GM12878 (cell line): ENCODE measurements at regions not wholly inside any gene's neighbourhood (a gene's known extent, or its start where the extent isn't known, plus 50 kb on each side); places are given as distances from the start of the nearest gene placed in this dataset.

Experiments
- ATAC-seq: fragments of 200-7000 bp; cut with Tn5 transposase; 3 replicates; pipeline ENCODE4 v1.9.1; 2020; ENCODE audit warnings: mild to moderate bottlenecking, moderate library complexity
- BruUV-seq: library from RNA; stranded (reverse); fragments of 400-500 nt; replicated peaks from 2 replicates; lab custom pipeline; 2021; lab: Mats Ljungman, UMichigan
- CTCF ChIA-PET: fragments of 300-600 bp; sonication (Branson Sonifier 250); formaldehyde crosslinking; extraction: SDS; loops from one replicate; lab custom pipeline; 2021; ENCODE audit warnings: inconsistent platforms; lab: Yijun Ruan, JAX
- POLR2A ChIA-PET: fragments of 350-600 bp; formaldehyde crosslinking; extraction: SDS; loops from one replicate; lab custom pipeline; 2021; ENCODE audit warnings: inconsistent platforms; lab: Charles Lee
- RAD21 ChIA-PET: fragments of 300-600 bp; sonication (Branson Sonifier 250); formaldehyde crosslinking; loops from one replicate; lab custom pipeline; 2023; ENCODE audit warnings: antibody characterized with exemption; ENCODE audit not compliant: unreplicated experiment; lab: Charles Lee
- SMC1A ChIA-PET: fragments of 300-600 bp; sonication (Branson Sonifier 250); formaldehyde crosslinking; loops from one replicate; lab custom pipeline; 2023; ENCODE audit not compliant: unreplicated experiment, uncharacterized antibody; lab: Charles Lee
- DNase-seq: peaks from one replicate; pipeline ENCODE4 v3.0.0-alpha.2; 2011; ENCODE audit warnings: low read depth, low spot score
- FAIRE-seq: peaks from 3 replicates; lab custom pipeline; 2011; peaks lifted over from hg19 to GRCh38; lab: Jason Lieb, UNC
- H2AFZ ChIP-seq: 2 replicates; pipeline ENCODE4 v1.6.0; 2011; ENCODE audit warnings: low read depth, low read length, control low read depth; ENCODE audit not compliant: control insufficient read depth
- H3K27ac ChIP-seq: 2 replicates; pipeline ENCODE4 v1.5.1; 2011; ENCODE audit warnings: control low read depth; ENCODE audit not compliant: control insufficient read depth, insufficient read depth
- H3K27me3 ChIP-seq, 2 experiments: replicated peaks in 1 of 2; 2 replicates each; pipeline versions ENCODE4 v1.6.0 to v1.6.1; 2011; ENCODE audit warnings: low read length in 1 of 2; ENCODE audit not compliant: control insufficient read depth in 2 of 2, insufficient read depth in 2 of 2
- H3K36me3 ChIP-seq, 2 experiments: 2 replicates each; pipeline ENCODE4 v1.5.1; 2011; ENCODE audit warnings: low read length in 1 of 2; ENCODE audit not compliant: control insufficient read depth in 2 of 2, insufficient read depth in 2 of 2
- H3K4me1 ChIP-seq: 2 replicates; pipeline ENCODE4 v1.6.1; 2011; ENCODE audit warnings: mild to moderate bottlenecking, low read length, moderate library complexity, mixed read lengths; ENCODE audit not compliant: control insufficient read depth, insufficient read depth
- H3K4me2 ChIP-seq: 2 replicates; pipeline ENCODE4 v1.6.0; 2011; ENCODE audit warnings: control low read depth; ENCODE audit not compliant: control insufficient read depth, insufficient read depth
- H3K4me3 ChIP-seq: fragments of 200-600 bp; sonication (generic); 2 replicates; pipeline ENCODE4 v1.5.1; 2016
- H3K79me2 ChIP-seq: 2 replicates; pipeline ENCODE4 v1.6.0; 2011; ENCODE audit warnings: low read length; ENCODE audit not compliant: control insufficient read depth, insufficient read depth
- H3K9ac ChIP-seq: 2 replicates; pipeline ENCODE4 v1.8.0; 2011; ENCODE audit warnings: low read length, control low read depth, mixed read lengths; ENCODE audit not compliant: control insufficient read depth, insufficient read depth
- H3K9me3 ChIP-seq: replicated peaks from 3 replicates; pipeline ENCODE4 v1.5.1; 2011; ENCODE audit warnings: mild to moderate bottlenecking, low read length; ENCODE audit not compliant: control insufficient read depth, insufficient read depth
- H4K20me1 ChIP-seq: 2 replicates; pipeline ENCODE4 v1.6.0; 2011; ENCODE audit not compliant: control insufficient read depth, insufficient read depth
- ATF3 ChIP-seq: IDR thresholded peaks from 2 replicates; pipeline ENCODE4 v1.6.1; 2011; ENCODE audit warnings: low read depth, mild to moderate bottlenecking, low read length, moderate library complexity, borderline replicate concordance; ENCODE audit errors: extremely low read depth
- ESRRA ChIP-seq: IDR thresholded peaks from 2 replicates; pipeline ENCODE4 v1.6.1; 2012; ENCODE audit warnings: mild to moderate bottlenecking, low read length, improper control_type of control experiment
- ETV6 ChIP-seq, 2 experiments: fragments of 450-650 bp in 1 of 2; IDR thresholded peaks in 1 of 2; conservative IDR thresholded peaks in 1 of 2; 2 replicates each; pipeline ENCODE4 v1.6.1; 2014; ENCODE audit warnings: antibody characterized with exemption in 1 of 2, borderline replicate concordance in 1 of 2, low read depth in 1 of 2, mild to moderate bottlenecking in 1 of 2, moderate library complexity in 1 of 2
- FOXK2 ChIP-seq: fragments of 450-650 bp; IDR thresholded peaks from 2 replicates; pipeline ENCODE4 v1.6.1; 2017; ENCODE audit warnings: mild to moderate bottlenecking, moderate library complexity
- IKZF1 ChIP-seq: fragments of 450-650 bp; conservative IDR thresholded peaks from 2 replicates; pipeline ENCODE4 v1.6.1; 2017; ENCODE audit warnings: antibody characterized with exemption, mild to moderate bottlenecking
- IRF4 ChIP-seq: IDR thresholded peaks from 2 replicates; pipeline ENCODE4 v1.6.1; 2011; ENCODE audit warnings: low read depth, low read length
- KDM1A ChIP-seq: fragments of 200-600 bp; sonication (generic); IDR thresholded peaks from 2 replicates; pipeline ENCODE4 v1.6.1; 2016; ENCODE audit warnings: borderline replicate concordance
- LARP7 ChIP-seq: fragments of 450-650 bp; IDR thresholded peaks from 2 replicates; pipeline ENCODE4 v1.6.1; 2017; ENCODE audit warnings: mild to moderate bottlenecking
- NFXL1 ChIP-seq: fragments of 450-650 bp; IDR thresholded peaks from 2 replicates; pipeline ENCODE4 v1.6.1; 2017; ENCODE audit warnings: antibody characterized with exemption, mild to moderate bottlenecking, borderline replicate concordance
- PML ChIP-seq: IDR thresholded peaks from 2 replicates; pipeline ENCODE4 v1.6.1; 2012; ENCODE audit warnings: low read length, inconsistent platforms
- POLR2A ChIP-seq: IDR thresholded peaks from 2 replicates; pipeline ENCODE4 v1.6.1; 2011; ENCODE audit warnings: low read depth, mild to moderate bottlenecking, low read length
- RAD21 ChIP-seq: IDR thresholded peaks from 2 replicates; pipeline ENCODE4 v1.6.1; 2011; ENCODE audit warnings: mild to moderate bottlenecking, low read depth, low read length, moderate library complexity; ENCODE audit not compliant: insufficient read depth
- RELA ChIP-seq: fragments of 450-650 bp; IDR thresholded peaks from 2 replicates; pipeline ENCODE4 v1.8.0; 2014; ENCODE audit warnings: borderline replicate concordance; ENCODE audit not compliant: partially characterized antibody
- STAT1 ChIP-seq: fragments of 450-650 bp; conservative IDR thresholded peaks from 2 replicates; pipeline ENCODE4 v1.6.1; 2014; ENCODE audit warnings: antibody characterized with exemption, mild to moderate bottlenecking
- SUZ12 ChIP-seq: fragments of 200-600 bp; sonication (generic); IDR thresholded peaks from one replicate; pipeline ENCODE4 v1.6.1; 2018; ENCODE audit warnings: antibody characterized with exemption, mild to moderate bottlenecking; ENCODE audit not compliant: unreplicated experiment
- TAF1 ChIP-seq: IDR thresholded peaks from 2 replicates; pipeline ENCODE4 v1.6.1; 2011; ENCODE audit warnings: mild to moderate bottlenecking, low read depth, low read length, borderline replicate concordance
- ZBTB33 ChIP-seq: fragments of 450-650 bp; IDR thresholded peaks from 2 replicates; pipeline ENCODE4 v1.6.1; 2017; ENCODE audit warnings: mild to moderate bottlenecking
- WGBS: methylation state at CpG from one replicate; pipeline ENCODE4 v1.1.6; 2016; ENCODE audit warnings: low lambda C conversion rate; ENCODE audit not compliant: insufficient replicate concordance, insufficient coverage; ENCODE audit errors: missing lambda C conversion rate; 5-methylcytosine and 5-hydroxymethylcytosine counted together
- in situ Hi-C: fragments of 300-500 bp; cut with MboI; formaldehyde crosslinking; loops from 9 replicates; pipeline ENCODE4 v1.14.3; 2018; ENCODE audit warnings: mixed read lengths
- intact Hi-C: fragments of 100-400 bp; cut with micrococcal nuclease; formaldehyde crosslinking; loops from one replicate; pipeline ENCODE4 v1.14.2; 2022; ENCODE audit not compliant: unreplicated experiment

GRCh38 chr10:25851548-25851947 is 82.5 kb upstream of the MYO3A start:
- no peak for ATAC-seq
- POLR2A ChIA-PET = no interaction called here
- RAD21 ChIA-PET = no interaction called here
- H3K9ac ChIP-seq = no peak overlapping the region
- no peak overlapping the region for H2AFZ ChIP-seq
- H3K27me3 ChIP-seq = no peaks in the 10 kb centered on the region
- H3K36me3 ChIP-seq = no peaks in the 10 kb centered on the region
- H3K27ac ChIP-seq = no peak overlapping the region
- no peaks in the 10 kb centered on the region for H3K79me2 ChIP-seq
- H3K9me3 ChIP-seq = no peaks in the 10 kb centered on the region
- no peak for FAIRE-seq
- CTCF ChIA-PET = no interaction called here
- no peak overlapping the region for H3K4me2 ChIP-seq
- SMC1A ChIA-PET = no interaction called here
- DNase-seq = no peak
- intact Hi-C loops = no loop called here
- no peak overlapping the region for H3K4me3 ChIP-seq
- in situ Hi-C loops = no loop called here
- no TSS peak for BruUV-seq
- TF ChIP-seq RAD21 (no peak), KDM1A (no peak)
- 37% methylated on average over 7 of the region's 7 CpGs for WGBS
- no peaks in the 10 kb centered on the region for H4K20me1 ChIP-seq
- H3K4me1 ChIP-seq = no peaks in the 10 kb centered on the region

- ATAC-seq = no peak
- in situ Hi-C loops = no loop called here
- H3K4me3 ChIP-seq = no peak overlapping the region
- no peaks in the 10 kb centered on the region for H3K79me2 ChIP-seq
- no peak for TF ChIP-seq NFXL1
- TF ChIP-seq ESRRA = no peak
- TF ChIP-seq STAT1 = no peak
- TF ChIP-seq KDM1A = no peak
- no peak for TF ChIP-seq LARP7
- no peak for TF ChIP-seq PML
- TF ChIP-seq TAF1 = no peak
- TF ChIP-seq RELA = no peak
- no peak for TF ChIP-seq ZBTB33
- TF ChIP-seq SUZ12 = no peak
- TF ChIP-seq IKZF1 = no peak
- TF ChIP-seq ATF3 = no peak
- no peak for TF ChIP-seq FOXK2
- TF ChIP-seq POLR2A = no peak
- no peak for TF ChIP-seq IRF4
- TF ChIP-seq ETV6 (conservative IDR thresholded peaks at IDR 0.05 in 1 of 2, IDR thresholded peaks at IDR 0.05 in 1 of 2; ENCODE audit: borderline replicate concordance in 1 of 2, low read depth in 1 of 2) = no peak
- TF ChIP-seq, all 136 proteins: peak for 0
- WGBS = 61% methylated on average over 8 of the region's 8 CpGs
- DNase-seq = no peak
- intact Hi-C loops = no loop called here
- no peak for FAIRE-seq
- H3K4me1 ChIP-seq = no peaks in the 10 kb centered on the region
- H4K20me1 ChIP-seq = no peaks in the 10 kb centered on the region
- H3K9ac ChIP-seq = no peak overlapping the region
- ChIA-PET SMC1A (no interaction called here), RAD21 (no interaction called here), POLR2A (no interaction called here), CTCF (interaction anchor here (0.6 to 1.1 kb wide), 3 partner anchors 13 to 372 kb away, joined by 3 read pairs; no protein-coding TSS in a partner anchor)
- no peaks in the 10 kb centered on the region for H3K9me3 ChIP-seq
- no peak overlapping the region for H3K4me2 ChIP-seq
- no peaks in the 10 kb centered on the region for H3K27me3 ChIP-seq
- no TSS peak for BruUV-seq
- no peaks in the 10 kb centered on the region for H3K36me3 ChIP-seq
- no peak overlapping the region for H2AFZ ChIP-seq
- no peak overlapping the region for H3K27ac ChIP-seq
These were observed 81.6 kb upstream of the MYO3A start for GRCh38 chr10:25852364-25852941.
